Gastrocnemius medialis (tissue), 4 donors: ENCODE measurements at regions not wholly inside any gene's neighbourhood (a gene's known extent, or its start where the extent isn't known, plus 50 kb on each side); places are given as distances from the start of the nearest gene placed in this dataset.

Source experiments
- POLR2A ChIP-seq, 2 donors: fragments of 450-650 bp; IDR thresholded peaks; one replicate each; pipeline ENCODE4 v1.6.1; 2017; ENCODE audit warnings: antibody characterized with exemption in 2 of 2, mild to moderate bottlenecking in 2 of 2, moderate library complexity in 2 of 2
- TF ChIP-seq, protein P1 (sequence below), 5 experiments: fragments of 450-650 bp in 3 of 5; fragments of 200-600 bp in 2 of 5; sonication (generic) in 2 of 5; IDR thresholded peaks in 4 of 5; conservative IDR thresholded peaks in 1 of 5; 1 replicate in 4 of 5; 2 replicates in 1 of 5; pipeline ENCODE4 v1.5.1; 2016 to 2019; ENCODE audit warnings: antibody characterized with exemption in 5 of 5, mild to moderate bottlenecking in 3 of 5, moderate library complexity in 3 of 5

GRCh38 chr4:147381749-147382148 lies 99.1 kb upstream of the EDNRA start:
- TF ChIP-seq, protein P1, sequence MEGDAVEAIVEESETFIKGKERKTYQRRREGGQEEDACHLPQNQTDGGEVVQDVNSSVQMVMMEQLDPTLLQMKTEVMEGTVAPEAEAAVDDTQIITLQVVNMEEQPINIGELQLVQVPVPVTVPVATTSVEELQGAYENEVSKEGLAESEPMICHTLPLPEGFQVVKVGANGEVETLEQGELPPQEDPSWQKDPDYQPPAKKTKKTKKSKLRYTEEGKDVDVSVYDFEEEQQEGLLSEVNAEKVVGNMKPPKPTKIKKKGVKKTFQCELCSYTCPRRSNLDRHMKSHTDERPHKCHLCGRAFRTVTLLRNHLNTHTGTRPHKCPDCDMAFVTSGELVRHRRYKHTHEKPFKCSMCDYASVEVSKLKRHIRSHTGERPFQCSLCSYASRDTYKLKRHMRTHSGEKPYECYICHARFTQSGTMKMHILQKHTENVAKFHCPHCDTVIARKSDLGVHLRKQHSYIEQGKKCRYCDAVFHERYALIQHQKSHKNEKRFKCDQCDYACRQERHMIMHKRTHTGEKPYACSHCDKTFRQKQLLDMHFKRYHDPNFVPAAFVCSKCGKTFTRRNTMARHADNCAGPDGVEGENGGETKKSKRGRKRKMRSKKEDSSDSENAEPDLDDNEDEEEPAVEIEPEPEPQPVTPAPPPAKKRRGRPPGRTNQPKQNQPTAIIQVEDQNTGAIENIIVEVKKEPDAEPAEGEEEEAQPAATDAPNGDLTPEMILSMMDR (IDR thresholded peaks at IDR 0.05 in 4 of 5, conservative IDR thresholded peaks at IDR 0.05 in 1 of 5) = no peak
- no peak for TF ChIP-seq POLR2A (IDR thresholded peaks at IDR 0.05)
